Stimulated activated CD4-positive, alpha-beta T cell treated with anti-CD3 and anti-CD28 coated beads, Interleukin-1b, Interleukin-23, amount 100 ng/mL, for 1 hour (primary cell): ENCODE measurements at regions not wholly inside any gene's neighbourhood (a gene's known extent, or its start where the extent isn't known, plus 50 kb on each side); places are given as distances from the start of the nearest gene placed in this dataset.
"Not testable (repeated sequence)": the region's sequence is repeated elsewhere in the genome, so short reads cannot be mapped to it uniquely, and the experiment has no call there.

Experiments used
- DNase-seq, 2 donors: peaks; one replicate each; pipeline ENCODE4 v3.0.0-alpha.2; 2020; ENCODE audit warnings: low read depth in 2 of 2

GRCh38 chr9:129317179-129318011 is 139.3 kb upstream of the IER5L start:
- DNase-seq = no peak

GRCh38 chr9:129316281-129317030 is 138.4 kb upstream of the IER5L start:
- DNase-seq = no peak

DNA sequence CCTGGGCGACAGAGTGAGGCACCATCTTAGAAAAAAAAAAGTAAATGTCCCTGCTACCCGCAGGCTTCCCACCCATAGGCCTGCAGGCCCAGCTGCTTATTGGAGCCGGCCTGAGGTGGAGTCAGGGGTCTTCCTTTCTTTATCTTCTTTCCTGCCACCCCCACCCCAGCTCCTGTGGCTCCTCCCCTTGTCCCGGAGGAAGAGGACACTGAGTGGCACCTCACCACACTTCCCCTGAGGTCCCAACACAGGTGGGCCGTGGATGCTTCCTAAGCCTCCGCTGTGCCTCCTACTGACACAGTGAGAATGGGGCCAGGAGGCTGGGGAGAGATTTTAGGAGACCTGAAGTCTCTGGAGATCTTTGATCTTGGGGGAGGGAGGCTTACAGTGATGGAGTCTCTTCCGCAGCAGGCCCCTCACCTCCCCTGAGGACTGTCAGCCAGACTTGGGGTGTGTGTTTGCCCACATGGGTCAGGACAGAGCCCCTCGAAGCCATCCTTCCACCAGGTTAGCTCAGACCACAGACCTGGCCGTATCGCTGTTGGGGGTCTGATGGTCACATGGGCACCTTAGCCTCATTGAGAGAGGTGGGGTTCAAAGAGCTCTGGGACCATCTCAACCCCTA is 135.4 kb upstream of the IER5L start:
- DNase-seq = no peak

GRCh38 chr9:129312251-129313122 is 134.4 kb upstream of the IER5L start:
- no peak for DNase-seq

- no peak for DNase-seq
Measured at GRCh38 chr9:129311643-129312042, 133.6 kb upstream of the IER5L start.

GRCh38 chr9:129310666-129311350 is 132.7 kb upstream of the IER5L start:
- no peak for DNase-seq

DNA sequence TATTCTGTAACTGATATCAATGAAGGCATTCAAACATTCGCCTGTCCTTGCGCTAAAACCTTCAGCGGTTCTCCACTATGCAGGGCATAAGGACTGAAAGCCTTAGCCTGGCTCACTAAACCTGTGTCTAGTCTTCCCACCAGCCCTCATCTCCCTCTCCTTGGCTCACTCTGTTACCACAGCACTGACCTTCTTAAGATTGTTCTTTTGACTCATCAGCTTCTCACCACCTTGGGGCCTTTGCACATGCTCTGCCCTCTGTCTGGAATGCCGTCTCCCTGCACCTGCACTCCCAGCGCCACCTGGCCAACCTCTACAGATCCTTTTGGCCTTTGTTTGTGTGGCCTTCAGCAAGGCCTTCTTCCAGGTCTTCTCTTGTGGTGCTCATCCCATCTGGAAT is 131.8 kb upstream of the IER5L start:
- DNase-seq = no peak

DNA sequence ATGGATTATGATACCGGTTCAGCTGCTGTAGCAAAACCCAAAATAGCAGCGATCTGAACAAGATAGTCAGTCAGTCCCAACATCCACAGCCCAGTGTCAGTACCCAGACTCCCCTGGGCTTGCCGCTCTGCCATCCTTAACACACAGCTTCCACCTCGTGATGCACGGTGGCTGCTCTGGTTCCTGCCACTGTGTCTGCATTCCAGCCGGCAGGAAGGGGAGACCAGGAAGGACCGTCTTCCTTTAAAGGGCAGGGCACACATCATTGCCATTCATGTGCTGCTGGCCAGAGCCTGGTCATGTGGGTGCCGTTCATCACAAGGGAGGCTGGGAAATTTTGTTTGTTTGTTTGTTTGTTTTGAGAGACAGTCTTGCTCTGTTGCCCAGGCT is 131.0 kb upstream of the IER5L start:
- no peak for DNase-seq

- no peak for DNase-seq
Measured at GRCh38 chr9:129307227-129307970, 129.3 kb upstream of the IER5L start.

- no peak for DNase-seq
Measured at GRCh38 chr9:129306318-129306973, 128.4 kb upstream of the IER5L start.

DNA sequence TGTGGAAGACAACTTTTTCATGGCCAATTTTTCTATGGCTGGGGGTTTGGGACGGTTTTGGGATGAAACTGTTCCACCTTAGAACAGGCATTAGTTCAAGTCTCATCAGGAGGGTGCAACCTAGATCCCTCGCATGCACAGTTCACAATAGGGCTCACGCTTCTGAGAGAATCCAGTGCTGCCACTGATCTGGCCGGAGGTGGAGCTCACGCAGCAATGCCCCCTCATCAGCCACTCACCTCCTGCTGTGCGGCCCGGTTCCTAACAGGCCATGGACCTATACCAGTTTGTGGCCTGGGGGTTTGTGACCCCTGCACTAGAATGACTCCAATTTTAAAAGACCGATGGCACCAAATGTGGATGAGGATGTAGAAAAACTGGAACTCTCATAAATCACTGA is 127.2 kb upstream of the IER5L start:
- no peak for DNase-seq

DNA sequence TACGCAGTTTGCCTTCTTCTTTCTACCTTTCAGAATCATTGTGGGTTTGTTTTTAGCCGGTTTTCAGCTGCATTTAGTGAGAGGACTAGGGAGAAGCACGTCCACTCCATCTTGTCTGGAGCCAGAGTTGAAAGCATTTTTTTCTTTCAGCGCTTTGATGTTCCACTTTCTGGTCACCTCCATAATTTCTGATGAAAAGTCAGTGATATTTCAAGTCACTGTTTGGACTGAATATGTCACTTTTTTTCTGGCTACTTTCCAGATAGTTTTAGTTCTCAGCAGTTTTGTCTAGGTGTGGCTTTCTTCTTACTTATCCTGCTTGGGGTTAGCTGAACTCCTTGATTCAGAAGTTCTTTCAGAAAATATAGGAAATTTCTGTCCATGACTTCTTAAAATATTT is 123.9 kb upstream of the IER5L start:
- DNase-seq = no peak

DNA sequence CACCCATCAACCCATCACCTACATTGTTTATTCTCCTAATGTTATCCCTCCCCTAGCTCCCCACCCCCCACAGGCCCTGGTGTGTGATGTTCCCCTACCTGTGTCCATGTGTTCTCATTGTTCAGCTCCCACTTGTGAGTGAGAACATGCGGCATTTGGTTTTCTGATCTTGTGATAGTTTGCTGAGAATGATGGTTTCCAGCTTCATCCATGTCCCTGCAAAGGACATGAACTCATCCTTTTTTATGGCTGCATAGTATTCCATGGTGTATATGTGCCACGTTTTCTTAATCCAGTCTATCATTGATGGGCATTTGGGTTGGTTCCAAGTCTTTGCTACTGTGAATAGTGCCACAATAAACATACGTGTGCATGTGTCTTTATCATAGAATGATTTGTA is 118.1 kb upstream of the IER5L start:
- not testable (repeated sequence) for DNase-seq

- no peak for DNase-seq
Measured at GRCh38 chr9:129291041-129291501, 113.0 kb upstream of the IER5L start.

DNA sequence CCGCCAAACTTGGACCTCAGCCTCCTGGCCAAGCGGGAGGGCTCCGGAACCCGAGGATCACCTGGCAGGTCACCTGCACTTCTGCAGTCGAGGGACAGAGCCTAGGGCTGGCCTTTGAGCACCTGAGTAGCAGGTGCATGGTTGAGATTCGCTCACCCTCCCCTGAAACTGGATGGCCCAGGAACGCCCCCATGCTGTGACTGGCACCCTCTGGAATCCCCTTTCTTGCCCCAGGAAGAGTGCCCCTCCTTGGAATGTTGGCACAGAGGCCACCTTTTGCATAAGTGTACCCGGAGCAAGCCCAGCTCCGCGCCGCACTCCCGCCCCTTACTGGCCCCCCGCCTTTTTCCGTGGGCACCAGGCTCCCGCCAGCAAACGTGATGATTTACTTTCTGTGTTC is 112.5 kb upstream of the IER5L start:
- no peak for DNase-seq

DNA sequence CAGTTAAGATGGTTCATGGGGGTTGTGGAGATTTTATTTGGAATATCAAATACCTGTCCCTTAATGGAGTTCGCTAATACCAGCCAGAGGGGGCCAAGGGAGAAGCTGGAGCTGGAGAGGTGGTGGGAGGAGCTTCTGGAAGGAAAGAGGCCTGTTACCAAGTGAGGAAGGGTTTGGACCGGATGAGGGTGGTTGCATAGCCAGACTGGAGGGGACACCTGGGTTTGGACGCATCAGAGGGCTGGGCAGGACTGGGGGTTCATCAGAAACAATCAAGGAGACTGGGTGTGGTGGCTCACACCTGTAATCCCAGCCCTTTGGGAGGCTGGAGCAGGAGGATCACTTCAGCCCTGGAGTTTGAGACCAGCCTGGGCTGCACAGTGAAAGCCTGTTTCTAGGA is 111.8 kb upstream of the IER5L start:
- DNase-seq = no peak

DNA sequence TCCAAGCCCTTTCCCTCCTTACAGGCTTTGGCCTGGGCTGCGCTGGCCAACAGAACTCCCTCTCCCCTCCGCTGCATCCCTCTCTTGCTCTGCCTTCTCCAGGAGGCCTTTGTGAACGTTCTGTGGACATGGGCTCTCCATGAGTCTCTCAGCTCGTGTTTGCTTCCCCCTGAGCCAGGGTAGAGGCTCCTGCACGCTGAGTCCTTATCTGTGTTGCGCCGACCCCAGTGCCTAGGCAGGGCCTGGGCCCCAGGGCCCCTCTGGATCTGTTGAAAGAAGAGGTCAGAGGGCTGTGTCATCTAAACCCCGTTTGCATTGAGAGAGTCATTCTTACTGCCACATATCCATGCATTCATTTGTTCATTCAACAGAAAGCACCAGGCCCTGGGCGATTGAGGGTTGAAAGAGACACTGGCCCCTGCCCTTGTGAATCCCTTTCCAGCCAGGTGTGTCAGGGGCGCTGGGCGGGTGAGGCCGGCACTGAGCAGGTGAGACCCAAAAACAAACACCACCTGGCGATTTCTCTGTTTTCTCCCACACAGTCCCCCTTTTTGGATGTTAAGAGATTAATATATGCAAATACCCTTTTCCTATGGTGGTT is 111.2 kb upstream of the IER5L start:
- no peak for DNase-seq

- no peak for DNase-seq
Measured at GRCh38 chr9:129287619-129288305, 109.7 kb upstream of the IER5L start.
